GM18517 (cell line): ENCODE measurements at regions not wholly inside any gene's neighbourhood (a gene's known extent, or its start where the extent isn't known, plus 50 kb on each side); places are given as distances from the start of the nearest gene placed in this dataset.

Experiments used
- ATAC-seq: cut with Tn5 transposase; IDR thresholded peaks from one replicate; pipeline ENCODE4 v1.9.1; 2021; ENCODE audit warnings: mild to moderate bottlenecking, moderate library complexity; ENCODE audit not compliant: unreplicated experiment

DNA sequence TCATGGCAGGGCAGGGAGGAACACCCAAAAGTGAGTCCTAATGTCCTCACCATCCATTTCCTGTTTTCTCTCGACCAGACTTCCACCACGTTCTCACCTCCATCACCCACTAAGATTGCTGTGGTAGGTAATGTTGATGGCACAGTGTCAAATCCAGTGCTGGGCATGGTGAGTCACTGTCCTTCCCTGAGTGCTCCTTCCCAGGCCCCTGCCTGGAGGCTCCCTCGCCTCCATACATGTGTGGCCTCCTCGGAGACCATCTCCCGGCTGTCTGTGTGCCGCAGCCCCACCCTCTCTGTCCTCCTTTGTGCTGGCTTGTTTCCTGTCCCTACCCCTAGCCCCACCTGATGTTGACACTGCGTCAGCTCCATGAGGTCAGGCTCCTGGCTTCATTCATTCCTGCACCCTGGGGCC, 177.5 kb downstream of the SYK start:
- ATAC-seq: no peak

DNA sequence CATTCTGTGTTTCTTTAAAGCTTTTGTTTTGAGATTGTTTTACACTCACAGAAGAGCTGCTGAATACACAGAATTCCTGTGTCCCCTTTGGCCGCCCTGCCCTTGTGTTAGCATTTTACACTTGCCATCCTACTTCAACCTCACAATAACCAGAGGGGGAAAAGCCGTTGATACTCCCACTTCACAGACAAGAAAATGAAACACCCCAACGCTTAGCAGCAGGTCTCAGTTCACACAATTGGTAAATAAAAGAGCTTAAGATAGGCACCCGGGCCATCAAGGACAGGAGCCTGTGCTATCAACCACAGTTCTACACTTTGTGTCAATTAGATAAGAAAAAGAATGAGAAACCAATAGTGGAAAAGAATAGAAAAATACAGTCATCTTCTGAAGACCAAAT, 178.0 kb downstream of the SYK start:
- no peak for ATAC-seq

DNA sequence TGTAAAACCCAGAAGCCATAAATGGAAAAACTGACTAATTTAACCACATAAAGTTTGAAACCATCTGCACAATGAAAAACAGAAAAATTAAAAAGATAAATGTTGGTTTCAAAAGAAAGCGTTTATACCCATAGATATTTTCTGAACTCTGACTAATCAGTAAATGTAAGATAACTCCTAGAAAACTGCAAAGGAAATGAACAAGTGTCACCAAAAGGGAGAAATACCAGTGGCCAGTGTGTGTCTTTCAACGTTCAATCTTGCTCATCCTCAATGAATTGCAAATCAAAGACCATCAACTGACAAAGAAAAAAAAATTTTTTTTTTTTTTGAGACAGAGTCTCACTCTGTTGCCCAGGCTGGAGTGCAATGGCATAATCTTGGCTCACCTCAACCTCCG, 180.1 kb downstream of the SYK start:
- no peak for ATAC-seq

DNA sequence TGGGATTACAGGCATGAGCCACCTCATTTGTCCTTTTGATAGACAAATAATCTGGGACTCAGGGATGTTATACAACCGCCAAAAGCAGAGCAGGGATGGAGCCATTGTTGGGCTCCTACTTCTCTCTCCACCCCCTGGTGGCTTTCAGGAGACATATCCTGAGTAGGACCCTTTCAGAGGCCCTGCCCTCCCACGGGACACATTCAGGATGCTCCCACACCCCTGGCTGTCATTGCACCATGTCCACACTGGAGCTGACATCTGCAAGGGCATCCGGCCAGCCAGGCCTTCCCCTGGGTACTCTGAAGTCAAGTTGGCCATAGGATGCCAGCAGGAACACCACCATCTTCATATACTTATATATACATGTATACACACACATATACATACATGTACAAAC, 181.8 kb downstream of the SYK start:
- ATAC-seq: no peak

DNA sequence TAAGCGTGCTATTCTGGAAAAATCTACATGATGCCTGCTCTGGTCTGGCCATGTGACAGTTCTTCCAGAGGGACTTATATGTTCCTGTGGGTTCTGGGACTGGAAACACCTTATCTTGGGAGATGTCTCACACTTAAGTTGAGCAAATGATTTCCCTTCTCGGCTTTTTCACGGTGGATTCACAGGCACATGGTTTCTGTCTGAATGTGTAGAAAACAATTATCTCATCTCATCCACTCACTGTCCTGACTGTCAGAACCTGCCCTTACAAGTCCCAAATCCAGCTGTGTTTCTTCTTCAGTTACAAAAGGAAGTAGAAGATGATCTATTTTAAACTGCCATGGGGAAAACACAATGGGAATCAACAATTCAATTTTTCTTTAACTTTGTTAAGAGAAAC, 184.0 kb downstream of the SYK start:
- ATAC-seq: no peak

DNA sequence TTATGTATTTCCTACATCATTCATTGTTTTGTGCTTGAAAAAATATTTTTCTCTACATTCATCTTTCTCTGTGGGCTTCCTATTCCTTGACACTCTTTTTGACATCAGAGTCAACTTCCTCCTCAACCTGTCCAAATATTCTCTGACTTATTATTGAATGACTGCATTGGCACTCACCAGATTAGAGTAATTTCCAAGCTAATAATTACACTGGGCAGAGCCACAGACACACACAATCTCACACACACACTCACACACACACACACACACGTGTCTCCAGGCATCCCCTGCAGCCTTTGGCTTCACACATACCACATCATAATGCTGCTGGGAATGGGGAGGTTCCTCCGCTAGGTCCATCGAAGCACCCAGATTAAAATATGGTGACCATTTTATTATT, 184.5 kb downstream of the SYK start:
- no peak for ATAC-seq

DNA sequence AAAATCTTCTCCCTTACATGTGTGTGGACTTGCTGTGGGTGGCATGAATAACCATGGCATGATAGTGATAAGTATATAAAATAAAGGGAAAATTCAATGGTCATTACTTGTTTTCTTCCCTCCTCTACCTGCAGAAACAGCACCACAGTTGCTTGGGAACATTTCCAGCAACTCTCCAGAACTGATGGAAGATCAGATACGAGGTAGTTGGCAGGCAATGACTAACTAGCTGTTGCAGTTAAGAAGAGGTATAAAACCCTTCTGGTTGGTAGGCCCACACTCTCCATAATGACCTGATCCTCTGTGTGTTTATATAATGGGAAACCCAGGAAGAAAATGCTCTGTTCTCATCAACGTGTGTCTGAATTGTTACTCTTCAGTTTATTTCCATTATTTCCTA, 185.9 kb downstream of the SYK start:
- ATAC-seq: no peak

DNA sequence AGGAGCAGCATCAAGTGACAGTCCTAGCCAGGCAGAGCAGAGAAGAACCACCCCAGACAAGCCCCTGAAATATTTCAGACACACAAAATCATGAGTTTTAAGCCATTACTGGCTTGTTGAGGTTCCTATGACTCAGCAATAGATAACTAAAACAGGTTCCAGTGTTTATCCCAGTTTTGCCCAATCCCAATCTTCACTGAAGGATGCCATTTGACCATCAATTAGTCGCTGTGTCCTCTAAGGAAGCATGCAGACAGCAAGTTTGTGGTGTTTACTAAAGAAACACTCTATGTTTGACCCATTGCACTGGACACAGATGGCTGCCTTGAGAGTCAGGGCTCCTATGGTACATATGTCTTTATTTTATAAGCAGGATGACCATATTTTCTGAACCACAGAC, 186.7 kb downstream of the SYK start:
- no peak for ATAC-seq

DNA sequence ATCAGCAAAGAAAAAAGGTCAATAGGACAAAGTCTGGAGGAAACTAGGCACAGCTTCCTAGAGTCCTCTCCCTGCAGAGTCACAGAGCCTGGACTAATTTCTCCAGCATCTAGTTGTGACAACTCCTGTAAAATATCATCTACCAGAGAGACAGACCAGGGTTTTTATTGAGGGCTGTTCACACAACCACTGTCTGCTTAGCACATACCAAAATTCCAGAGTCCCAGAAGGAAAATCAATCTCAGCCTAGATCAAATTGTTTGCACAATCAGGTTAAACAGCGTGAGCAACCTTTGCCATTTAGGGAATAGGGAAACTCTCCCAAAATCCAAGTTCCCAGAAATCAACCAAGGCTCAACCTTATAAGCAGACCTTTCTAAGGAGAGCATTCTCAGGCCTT, 190.3 kb downstream of the SYK start:
- no peak for ATAC-seq

DNA sequence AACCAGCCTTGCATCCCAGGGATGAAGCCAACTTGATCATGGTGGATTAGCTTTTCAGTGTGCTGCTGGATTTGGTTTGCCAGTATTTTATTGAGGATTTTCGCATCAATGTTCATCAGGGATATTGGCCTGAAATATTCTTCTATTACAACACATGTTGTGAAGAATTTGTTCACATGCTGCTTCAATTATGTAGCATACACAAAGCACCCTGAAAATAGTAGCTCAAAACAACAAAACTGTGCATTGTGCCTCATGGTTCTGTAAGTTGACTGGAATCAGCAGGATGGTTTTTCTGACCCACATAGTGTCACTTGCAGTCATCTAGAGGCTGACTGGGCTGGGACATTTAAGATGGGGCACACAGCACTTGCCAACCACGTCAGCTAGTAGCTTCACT, 193.9 kb downstream of the SYK start:
- ATAC-seq: no peak

DNA sequence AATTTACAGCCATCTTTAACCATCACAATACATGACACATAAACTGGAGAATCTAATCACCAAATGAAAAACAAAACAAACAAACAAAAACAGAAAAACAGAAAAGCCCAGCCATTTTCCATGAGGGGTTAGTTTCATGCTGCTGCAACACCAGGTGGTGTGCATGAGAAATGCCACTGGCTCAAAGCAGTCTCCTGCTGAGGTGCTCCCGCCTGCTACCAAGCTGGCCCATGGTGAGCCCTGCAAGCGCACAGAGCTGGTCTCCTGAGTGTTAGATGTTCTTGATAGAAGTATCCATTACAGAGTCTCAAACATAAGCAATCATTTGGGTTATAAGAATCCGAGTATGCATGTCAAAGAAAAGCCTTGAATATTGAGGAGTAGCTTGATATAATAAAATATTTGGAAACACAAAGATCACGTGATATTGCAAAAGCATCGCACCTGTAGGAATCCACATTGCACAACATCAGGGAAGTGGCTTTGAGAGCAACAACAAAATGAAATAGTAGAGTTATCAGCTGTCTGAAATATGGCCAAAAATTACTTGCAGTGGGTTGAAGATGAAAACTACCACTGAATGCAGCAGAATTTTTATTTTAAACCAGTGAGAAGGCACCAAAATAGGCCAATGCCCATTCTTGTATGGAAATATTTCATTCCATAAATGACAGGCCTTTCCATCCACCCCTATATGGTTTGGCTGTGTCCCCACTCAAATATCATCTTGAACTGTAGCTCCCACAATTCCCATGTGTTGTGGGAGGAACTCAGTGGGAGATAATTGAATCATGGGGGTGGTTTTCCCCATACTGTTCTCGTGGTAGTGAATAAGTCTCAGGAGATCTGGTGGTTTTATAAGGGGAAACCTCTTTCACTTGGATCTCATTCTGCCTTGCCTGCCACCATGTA, 194.8 kb downstream of the SYK start:
- no peak for ATAC-seq

DNA sequence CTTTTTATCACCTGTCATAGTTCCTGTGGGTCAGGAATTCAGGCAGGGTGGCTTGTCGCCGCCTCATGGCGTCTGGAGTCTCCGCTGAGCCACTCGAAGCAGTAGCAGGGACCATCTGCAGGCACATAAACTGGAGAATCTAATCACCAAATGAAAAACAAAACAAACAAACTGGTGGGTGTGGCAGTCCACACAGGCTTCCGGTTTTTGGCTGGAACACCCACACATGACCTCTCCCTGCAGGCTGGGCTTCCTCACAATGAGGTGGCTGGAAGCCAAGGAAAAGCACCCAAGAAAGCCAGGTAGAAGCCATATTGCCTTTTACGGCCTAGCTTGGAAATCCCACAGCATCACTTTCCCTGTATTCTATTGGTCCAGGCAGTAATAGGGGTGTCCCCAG, 197.0 kb downstream of the SYK start:
- no peak for ATAC-seq

DNA sequence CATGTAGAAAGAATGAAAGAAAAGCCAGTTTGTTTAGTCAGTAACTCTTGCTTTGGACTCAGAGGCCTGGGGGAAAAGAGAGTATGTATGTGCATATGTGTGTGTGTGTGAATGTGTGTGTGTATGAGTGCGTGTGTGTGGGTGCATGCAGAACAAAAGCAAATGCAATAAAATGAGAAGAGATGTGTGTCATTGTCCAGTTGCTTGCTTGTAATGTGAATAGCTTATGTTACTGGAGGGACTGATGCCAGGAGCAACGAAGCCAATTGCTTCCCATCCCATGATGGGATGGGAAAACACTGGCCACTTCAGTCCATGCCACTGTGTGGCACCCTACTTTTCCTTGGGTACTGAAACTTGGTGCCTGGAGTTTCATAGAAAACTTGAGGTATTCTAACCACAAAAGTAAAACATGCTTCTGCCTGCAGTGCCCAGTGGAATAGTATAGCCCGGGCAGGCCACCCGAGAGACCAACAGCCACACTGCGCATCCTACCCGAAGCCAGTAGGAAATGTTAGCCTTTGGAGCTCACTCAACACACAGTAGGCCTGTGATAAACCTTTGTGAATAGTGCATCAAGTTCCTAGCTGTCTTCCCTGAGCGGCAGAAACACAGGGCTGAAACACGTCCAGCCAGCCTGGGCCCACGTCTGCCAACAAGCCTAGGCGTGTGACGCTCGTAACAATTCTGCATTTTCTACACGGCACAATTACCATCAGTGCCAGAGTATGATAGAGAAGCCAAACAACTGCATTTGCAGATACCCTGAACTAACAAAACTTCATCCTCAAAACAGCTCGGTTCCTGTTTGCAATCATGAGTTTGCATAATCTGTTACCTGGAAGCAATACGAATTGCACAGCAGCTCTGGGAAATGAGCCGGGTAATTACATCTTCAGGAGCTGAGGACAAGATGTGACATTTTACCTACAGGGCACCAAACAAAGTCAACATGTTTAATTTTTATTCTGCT, 198.1 kb downstream of the SYK start:
- no peak for ATAC-seq

DNA sequence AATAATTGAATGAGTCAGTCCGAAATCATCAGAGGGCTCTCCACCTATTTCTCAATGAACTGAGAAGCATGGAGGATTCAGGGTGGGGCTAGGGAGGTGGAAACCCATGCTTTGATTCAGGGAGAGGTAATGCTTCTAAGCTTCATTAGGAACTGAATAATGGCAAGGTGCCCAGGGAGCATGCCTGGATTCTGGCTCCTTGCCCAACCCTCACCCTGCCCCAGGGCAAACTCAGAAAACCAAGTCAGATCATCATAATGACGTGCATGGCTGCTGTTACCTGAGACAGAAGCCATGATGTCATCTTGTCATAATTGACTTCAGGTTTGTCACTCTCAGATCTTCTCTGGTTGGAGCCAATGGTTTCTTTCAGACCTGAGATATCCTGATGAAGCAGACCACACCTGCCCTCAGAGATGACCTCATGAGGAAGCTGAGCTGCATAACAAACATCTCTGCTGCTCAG, 199.6 kb downstream of the SYK start:
- ATAC-seq: no peak

DNA sequence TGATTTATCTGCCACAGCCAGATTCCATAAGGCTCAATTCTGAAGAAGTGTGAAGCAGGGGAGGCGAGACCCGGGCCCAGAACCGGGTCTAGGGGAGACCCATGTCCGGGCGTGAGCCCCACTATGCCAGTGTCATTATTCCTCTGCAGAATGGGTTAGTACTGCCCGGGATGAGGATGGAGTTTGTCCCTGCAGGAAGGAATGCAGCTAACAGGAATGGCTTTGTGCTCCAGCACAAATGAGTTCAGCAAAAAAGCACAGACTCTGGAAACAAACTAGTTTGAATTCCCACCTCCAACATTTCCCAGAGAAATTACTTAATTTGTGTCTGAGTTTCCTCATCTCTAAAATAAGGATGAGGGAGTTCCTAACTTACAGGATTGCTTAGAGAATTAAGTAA, 202.9 kb downstream of the SYK start:
- no peak for ATAC-seq

DNA sequence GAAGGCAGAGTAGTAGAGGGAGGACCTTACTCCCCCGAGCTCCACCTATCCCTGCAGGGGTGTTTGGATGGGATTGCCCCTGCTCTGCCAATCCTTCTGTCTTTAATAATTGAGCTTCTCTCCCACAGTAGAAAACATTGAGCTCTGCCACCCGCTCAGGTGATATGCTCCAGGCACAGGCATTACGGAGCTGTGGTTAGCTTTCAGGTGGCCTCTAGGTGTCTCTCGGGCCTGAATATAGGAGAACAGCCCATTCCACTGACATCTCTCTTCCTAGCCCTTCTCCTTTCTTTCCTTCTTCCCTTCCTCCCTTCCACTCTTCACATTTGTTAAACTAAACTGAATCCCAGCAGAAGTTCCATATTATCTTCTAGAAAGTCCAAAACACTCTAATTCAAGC, 203.4 kb downstream of the SYK start:
- ATAC-seq: no peak

DNA sequence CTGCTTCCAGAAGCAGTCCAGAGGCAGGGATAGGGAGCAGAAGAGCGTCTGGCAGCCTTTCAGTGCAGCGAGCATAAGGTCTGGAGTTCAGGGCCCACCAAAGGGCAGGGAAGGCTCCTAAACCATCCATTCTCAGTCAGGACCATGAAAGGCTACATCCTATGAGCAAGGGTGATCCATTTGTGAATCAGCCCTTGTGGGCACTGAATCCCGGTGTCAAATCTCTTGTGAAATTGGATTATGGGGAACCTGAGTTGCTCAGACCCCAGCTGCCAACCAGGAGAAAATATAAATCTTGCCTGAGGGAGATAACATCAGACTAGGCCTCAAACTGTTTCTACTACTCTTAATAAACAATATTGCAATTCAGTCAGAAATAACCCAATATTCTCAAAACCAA, 204.4 kb downstream of the SYK start:
- no peak for ATAC-seq

DNA sequence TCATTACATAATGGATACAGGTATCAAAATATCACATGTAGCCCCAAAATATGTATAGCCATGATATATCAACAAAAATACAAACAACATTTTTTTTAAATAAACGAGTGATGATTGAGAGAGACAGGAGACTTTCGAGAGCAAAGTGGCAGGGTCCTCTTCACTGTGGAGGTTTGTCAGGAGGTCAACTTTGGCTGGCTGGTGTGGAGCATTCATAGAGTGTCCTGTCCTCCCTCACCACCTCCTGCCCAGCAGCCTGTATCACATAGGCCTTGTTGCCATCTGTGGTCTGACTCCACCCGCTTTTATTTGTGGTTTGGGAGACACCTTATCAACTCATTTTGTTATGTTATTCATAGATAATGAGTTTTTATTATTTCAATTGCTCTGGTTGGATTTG, 206.9 kb downstream of the SYK start:
- ATAC-seq: no peak

DNA sequence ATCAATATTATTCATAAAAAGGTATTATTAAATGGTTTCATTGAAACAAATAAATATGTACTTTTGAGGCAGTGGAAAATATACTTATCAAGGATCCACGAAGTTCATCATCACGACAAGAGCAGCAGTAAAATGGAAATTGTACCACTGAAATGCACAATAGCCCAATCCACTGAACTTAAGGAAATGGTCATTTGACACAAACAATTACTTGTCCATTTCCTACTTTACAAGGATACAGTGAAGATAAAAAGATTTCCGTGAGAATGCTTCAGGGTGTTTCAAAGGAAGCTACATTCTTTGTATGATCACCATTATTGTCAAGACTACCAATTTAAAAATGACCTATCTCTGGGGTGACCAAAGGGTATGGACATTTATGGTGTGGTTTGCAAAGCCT, 210.3 kb downstream of the SYK start:
- no peak for ATAC-seq

DNA sequence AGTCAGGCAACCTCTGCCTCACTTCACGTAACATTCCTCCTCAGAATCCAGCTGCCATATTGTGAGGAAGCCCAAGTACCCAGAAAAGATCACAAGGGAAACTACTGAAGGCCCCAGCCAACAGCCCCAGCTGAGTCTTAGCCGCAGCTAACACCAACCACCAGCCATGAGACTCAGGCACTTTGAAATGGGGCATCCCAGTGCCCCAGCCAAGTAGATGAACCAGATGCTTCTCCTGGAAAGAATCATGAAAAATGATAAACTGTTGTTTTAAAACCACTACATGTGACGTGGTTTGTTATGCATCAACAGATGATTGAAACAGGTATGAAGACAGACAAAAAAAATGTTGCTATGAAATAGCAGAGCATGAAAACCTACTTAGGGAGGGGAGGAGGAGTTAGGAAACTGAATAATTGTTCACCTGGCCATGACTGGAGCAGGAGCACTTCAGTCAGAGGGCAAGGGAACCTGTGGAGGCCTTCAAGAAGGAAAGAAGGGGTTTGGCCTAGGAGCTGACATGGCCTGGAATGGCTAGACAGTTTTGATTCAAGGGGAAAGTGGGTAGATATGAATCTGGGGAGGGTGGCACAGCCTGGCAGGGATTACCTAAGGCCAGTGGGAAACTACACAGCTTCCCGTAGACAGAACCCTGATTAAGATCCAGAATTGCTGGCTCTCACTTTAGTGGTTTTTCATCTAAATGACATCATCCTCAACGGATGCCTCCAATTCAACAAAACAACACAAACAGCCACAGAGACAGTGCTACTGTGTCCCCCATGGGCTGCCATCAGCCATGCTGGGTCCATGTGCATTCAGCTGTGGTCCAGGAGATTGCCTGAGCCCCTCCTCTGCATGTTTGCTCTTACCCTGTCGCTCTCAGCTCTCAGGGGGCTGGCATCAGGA, 211.6 kb downstream of the SYK start:
- no peak for ATAC-seq

DNA sequence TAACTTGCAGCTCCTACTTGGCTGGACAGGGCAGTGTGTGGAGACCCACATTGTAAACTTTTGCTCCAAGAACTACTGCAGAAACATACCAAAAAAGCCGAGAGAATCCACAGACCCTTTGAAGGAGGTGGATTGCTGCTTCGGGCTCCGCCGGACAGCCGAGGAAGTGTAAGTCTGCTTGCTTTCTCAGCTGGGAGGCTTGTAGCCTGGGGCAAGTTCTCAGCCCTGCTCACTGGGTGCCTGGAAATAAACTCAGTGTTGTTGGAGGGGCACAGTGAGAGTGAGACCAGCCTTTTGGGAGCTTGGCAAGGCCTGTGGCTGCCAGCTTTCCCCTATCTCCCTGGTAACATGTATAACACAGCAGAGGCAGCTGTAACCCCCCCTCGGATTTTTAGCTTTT, 215.6 kb downstream of the SYK start:
- ATAC-seq: no peak
